Fibroblast of lung (primary cell): ENCODE measurements at regions not wholly inside any gene's neighbourhood (a gene's known extent, or its start where the extent isn't known, plus 50 kb on each side); places are given as distances from the start of the nearest gene placed in this dataset.

ENCODE experiments used
- DNase-seq, 2 donors: peaks; one replicate each; pipeline versions ENCODE4 v3.0.0 to v3.0.0-alpha.2; 2010; ENCODE audit warnings: low read depth in 2 of 2
- H2AFZ ChIP-seq: 2 replicates; pipeline ENCODE4 v1.5.1; 2012; ENCODE audit warnings: low read length, control low read depth, inconsistent platforms
- H3K27ac ChIP-seq: 2 replicates; pipeline ENCODE4 v1.5.1; 2011; ENCODE audit warnings: low read length, control low read depth; ENCODE audit not compliant: insufficient read depth
- H3K27me3 ChIP-seq: 2 replicates; pipeline ENCODE4 v1.5.1; 2011; ENCODE audit warnings: mild to moderate bottlenecking, low read length; ENCODE audit not compliant: control insufficient read depth, insufficient read depth
- H3K36me3 ChIP-seq: 2 replicates; pipeline ENCODE4 v1.5.1; 2011; ENCODE audit warnings: low read length; ENCODE audit not compliant: control insufficient read depth, insufficient read depth
- H3K4me1 ChIP-seq: 2 replicates; pipeline ENCODE4 v1.5.1; 2011; ENCODE audit warnings: low read length; ENCODE audit not compliant: control insufficient read depth, insufficient read depth; ENCODE audit errors: extremely low read depth
- H3K4me2 ChIP-seq: 2 replicates; pipeline ENCODE4 v1.5.1; 2011; ENCODE audit warnings: low read length, control low read depth; ENCODE audit not compliant: insufficient read depth; ENCODE audit errors: extremely low read depth
- H3K4me3 ChIP-seq, 4 experiments: fragments of 200-600 bp in 1 of 4; sonication (generic) in 1 of 4; replicated peaks in 1 of 4; 2 replicates each; pipeline ENCODE4 v1.5.1; 2011 to 2016; ENCODE audit warnings: low read length in 4 of 4, low read depth in 3 of 4, mild to moderate bottlenecking in 3 of 4, control low read depth in 2 of 4, inconsistent platforms in 1 of 4, mixed read lengths in 1 of 4; ENCODE audit not compliant: insufficient read depth in 1 of 4; ENCODE audit errors: control extremely low read depth in 1 of 4
- H3K79me2 ChIP-seq: 2 replicates; pipeline ENCODE4 v1.5.1; 2012; ENCODE audit warnings: mild to moderate bottlenecking, low read length, inconsistent platforms; ENCODE audit not compliant: control insufficient read depth, insufficient read depth
- H3K9ac ChIP-seq: 2 replicates; pipeline ENCODE4 v1.5.1; 2011; ENCODE audit warnings: mild to moderate bottlenecking, low read length, control low read depth; ENCODE audit not compliant: insufficient read depth
- H3K9me3 ChIP-seq: 2 replicates; pipeline ENCODE4 v1.5.1; 2012; ENCODE audit warnings: low read depth, low read length; ENCODE audit not compliant: control insufficient read depth, insufficient read depth
- H4K20me1 ChIP-seq: 2 replicates; pipeline ENCODE4 v1.5.1; 2011; ENCODE audit warnings: low read length; ENCODE audit not compliant: control insufficient read depth, insufficient read depth; ENCODE audit errors: extremely low read depth
- EZH2 ChIP-seq: IDR thresholded peaks from 2 replicates; pipeline ENCODE4 v1.5.1; 2012; ENCODE audit warnings: low read length, control low read depth, mild to moderate bottlenecking; ENCODE audit errors: missing control alignments
- TF ChIP-seq, protein P1 (sequence below), 2 donors: IDR thresholded peaks in 1 of 2; conservative IDR thresholded peaks in 1 of 2; 1 replicate in 1 of 2; 2 replicates in 1 of 2; pipeline ENCODE4 v1.5.1; 2011 to 2012; ENCODE audit warnings: low read length in 2 of 2, control low read depth in 1 of 2, inconsistent platforms in 1 of 2, low read depth in 1 of 2, mild to moderate bottlenecking in 1 of 2

DNA sequence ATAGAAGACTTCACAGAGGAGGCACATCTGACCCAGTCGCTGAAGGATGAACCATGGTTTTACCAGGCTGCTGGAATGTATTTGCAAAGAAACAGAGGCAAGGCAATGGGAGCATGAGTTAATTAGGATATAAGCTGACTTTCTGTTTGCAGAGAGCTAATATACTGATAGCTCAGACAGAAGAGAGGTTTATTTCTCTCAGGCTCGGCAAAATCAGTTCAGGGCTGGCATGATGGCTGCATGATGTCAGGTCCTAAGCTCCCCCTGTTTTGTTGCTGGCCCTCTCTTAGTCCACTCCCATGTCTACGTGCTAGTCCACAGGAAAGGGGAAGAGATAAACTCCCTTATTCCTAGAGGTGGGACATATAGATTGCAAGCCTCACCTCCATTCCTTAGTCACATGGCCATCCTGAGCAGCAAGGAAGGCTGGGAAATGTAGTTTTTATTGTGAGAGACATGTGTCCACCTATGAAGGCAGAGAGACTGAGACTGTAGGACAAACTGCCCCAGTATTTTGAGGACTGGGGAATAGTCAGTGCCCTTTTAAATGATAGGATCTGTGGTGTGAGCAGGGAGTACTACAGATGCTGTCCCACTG is 224.5 kb downstream of the VRK1 start:
- TF ChIP-seq, protein P1, sequence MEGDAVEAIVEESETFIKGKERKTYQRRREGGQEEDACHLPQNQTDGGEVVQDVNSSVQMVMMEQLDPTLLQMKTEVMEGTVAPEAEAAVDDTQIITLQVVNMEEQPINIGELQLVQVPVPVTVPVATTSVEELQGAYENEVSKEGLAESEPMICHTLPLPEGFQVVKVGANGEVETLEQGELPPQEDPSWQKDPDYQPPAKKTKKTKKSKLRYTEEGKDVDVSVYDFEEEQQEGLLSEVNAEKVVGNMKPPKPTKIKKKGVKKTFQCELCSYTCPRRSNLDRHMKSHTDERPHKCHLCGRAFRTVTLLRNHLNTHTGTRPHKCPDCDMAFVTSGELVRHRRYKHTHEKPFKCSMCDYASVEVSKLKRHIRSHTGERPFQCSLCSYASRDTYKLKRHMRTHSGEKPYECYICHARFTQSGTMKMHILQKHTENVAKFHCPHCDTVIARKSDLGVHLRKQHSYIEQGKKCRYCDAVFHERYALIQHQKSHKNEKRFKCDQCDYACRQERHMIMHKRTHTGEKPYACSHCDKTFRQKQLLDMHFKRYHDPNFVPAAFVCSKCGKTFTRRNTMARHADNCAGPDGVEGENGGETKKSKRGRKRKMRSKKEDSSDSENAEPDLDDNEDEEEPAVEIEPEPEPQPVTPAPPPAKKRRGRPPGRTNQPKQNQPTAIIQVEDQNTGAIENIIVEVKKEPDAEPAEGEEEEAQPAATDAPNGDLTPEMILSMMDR (conservative IDR thresholded peaks at IDR 0.05 in 1 of 2, IDR thresholded peaks at IDR 0.05 in 1 of 2; ENCODE audit: low read depth in 1 of 2, low read length in 2 of 2) = no peak
- TF ChIP-seq EZH2 = no peak
- H3K9me3 ChIP-seq = no peaks in the 10 kb centered on the region
- no peak overlapping the region for H3K4me2 ChIP-seq
- no peaks in the 10 kb centered on the region for H3K36me3 ChIP-seq
- H4K20me1 ChIP-seq = no peaks in the 10 kb centered on the region
- no peaks in the 10 kb centered on the region for H3K4me1 ChIP-seq
- H3K79me2 ChIP-seq = no peaks in the 10 kb centered on the region
- no peak for DNase-seq
- H3K27me3 ChIP-seq = no peaks in the 10 kb centered on the region
- H2AFZ ChIP-seq = no peak overlapping the region
- no peak overlapping the region for H3K9ac ChIP-seq
- no peak overlapping the region for H3K27ac ChIP-seq
- H3K4me3 ChIP-seq = no peak overlapping the region

DNA sequence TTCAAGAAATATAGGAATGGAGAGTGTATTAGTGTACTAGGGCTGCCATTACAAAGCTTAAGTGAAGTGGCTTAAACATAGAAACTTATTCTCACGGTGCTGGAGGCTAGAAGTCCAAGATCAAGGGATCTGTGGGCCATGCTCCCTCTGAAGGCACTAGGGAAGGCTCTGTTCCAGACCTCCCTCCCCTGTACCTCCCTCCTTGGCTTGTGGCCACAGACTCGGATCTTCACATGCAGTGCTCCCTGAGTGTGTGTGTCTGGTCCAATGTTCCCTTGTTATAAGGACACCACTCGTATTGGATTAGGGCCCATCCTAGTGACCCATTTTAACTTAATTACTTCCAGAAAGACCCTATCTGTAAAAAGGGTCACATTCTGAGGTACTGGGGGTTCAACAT is 225.6 kb downstream of the VRK1 start:
- Histone ChIP-seq H3K79me2 (no peaks in the 10 kb centered on the region), H3K9me3 (no peaks in the 10 kb centered on the region), H3K27ac (no peak overlapping the region), H3K27me3 (no peaks in the 10 kb centered on the region), H3K4me2 (no peak overlapping the region), H3K9ac (no peak overlapping the region), H2AFZ (no peak overlapping the region), H3K36me3 (no peaks in the 10 kb centered on the region), H3K4me3 (no peak overlapping the region), H4K20me1 (no peaks in the 10 kb centered on the region), H3K4me1 (no peaks in the 10 kb centered on the region)
- DNase-seq = no peak
- TF ChIP-seq, protein P1 (conservative IDR thresholded peaks at IDR 0.05 in 1 of 2, IDR thresholded peaks at IDR 0.05 in 1 of 2; ENCODE audit: low read depth in 1 of 2, low read length in 2 of 2) = no peak
- no peak for TF ChIP-seq EZH2

DNA sequence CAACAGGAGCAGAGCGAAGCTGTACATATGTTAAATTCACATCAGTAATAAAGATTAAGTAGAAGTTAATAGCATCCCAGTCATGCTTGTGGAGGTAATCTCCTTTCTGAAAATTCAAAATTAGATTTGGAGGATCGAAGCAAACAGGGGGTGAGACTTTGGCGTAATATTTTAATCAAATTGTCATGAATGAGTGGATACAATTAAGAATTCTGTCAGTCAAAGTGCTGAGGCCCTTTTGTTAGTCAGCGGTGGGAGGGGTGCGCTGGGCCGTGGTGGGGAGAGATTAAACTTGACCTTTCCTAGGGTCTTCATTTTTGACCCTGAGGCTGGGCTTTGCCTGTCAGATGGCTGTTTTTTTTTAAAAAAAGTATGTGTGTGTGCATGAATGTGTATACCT is 226.7 kb downstream of the VRK1 start:
- Histone ChIP-seq H2AFZ (no peak overlapping the region), H3K79me2 (no peaks in the 10 kb centered on the region), H3K4me2 (no peak overlapping the region), H3K4me3 (no peak overlapping the region), H3K9ac (no peak overlapping the region), H4K20me1 (no peaks in the 10 kb centered on the region), H3K9me3 (no peaks in the 10 kb centered on the region), H3K27ac (no peak overlapping the region), H3K27me3 (no peaks in the 10 kb centered on the region), H3K36me3 (no peaks in the 10 kb centered on the region), H3K4me1 (no peaks in the 10 kb centered on the region)
- TF ChIP-seq, protein P1 (conservative IDR thresholded peaks at IDR 0.05 in 1 of 2, IDR thresholded peaks at IDR 0.05 in 1 of 2; ENCODE audit: low read depth in 1 of 2, low read length in 2 of 2) = no peak
- no peak for TF ChIP-seq EZH2
- no peak for DNase-seq
